Nephron (organoid): ENCODE measurements at regions not wholly inside any gene's neighbourhood (a gene's known extent, or its start where the extent isn't known, plus 50 kb on each side); places are given as distances from the start of the nearest gene placed in this dataset.
"Not testable (repeated sequence)": the region's sequence is repeated elsewhere in the genome, so short reads cannot be mapped to it uniquely, and the experiment has no call there.

Experiments used
- H3K27ac Mint-ChIP-seq, 3 experiments: 2 replicates each; pipeline ENCODE4 v1.8.0; 2020; ENCODE audit warnings: mixed read lengths in 3 of 3, mild to moderate bottlenecking in 2 of 3, moderate library complexity in 1 of 3
- H3K27me3 Mint-ChIP-seq: 2 replicates; pipeline ENCODE4 v1.8.0; 2021; ENCODE audit warnings: low read depth, mild to moderate bottlenecking, moderate library complexity, mixed read lengths
- H3K36me3 Mint-ChIP-seq: 2 replicates; pipeline ENCODE4 v1.8.0; 2020; ENCODE audit warnings: low read depth, mixed read lengths
- H3K4me1 Mint-ChIP-seq: 2 replicates; pipeline ENCODE4 v1.8.0; 2020; ENCODE audit warnings: mixed read lengths
- H3K4me3 Mint-ChIP-seq, 3 experiments: 2 replicates each; pipeline ENCODE4 v1.8.0; 2020; ENCODE audit warnings: mild to moderate bottlenecking in 3 of 3, mixed read lengths in 3 of 3, moderate library complexity in 2 of 3
- H3K9me3 Mint-ChIP-seq: 2 replicates; pipeline ENCODE4 v1.8.0; 2020; ENCODE audit warnings: mixed read lengths
- TF ChIP-seq, protein P1 (sequence below), 3 experiments: fragments of 200-600 bp; sonication (generic); IDR thresholded peaks; one replicate each; pipeline ENCODE4 v1.5.0; 2021; ENCODE audit warnings: antibody characterized with exemption in 3 of 3; ENCODE audit not compliant: unreplicated experiment in 3 of 3

DNA sequence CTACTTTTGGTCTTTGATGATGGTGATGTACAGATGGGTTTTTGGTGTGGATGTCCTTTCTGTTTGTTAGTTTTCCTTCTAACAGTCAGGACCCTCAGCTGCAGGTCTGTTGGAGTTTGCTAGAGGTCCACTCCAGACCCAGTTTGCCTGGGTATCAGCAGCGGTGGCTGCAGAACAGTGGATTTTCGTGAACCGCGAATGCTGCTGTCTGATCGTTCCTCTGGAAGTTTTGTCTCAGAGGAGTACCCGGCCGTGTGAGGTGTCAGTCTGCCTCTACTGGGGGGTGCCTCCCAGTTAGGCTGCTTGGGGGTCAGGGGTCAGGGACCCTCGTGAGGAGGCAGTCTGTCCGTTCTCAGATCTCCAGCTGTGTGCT, 56.6 kb upstream of the TNFAIP8 start:
- not testable (repeated sequence) for H3K4me3 Mint-ChIP-seq, H3K27me3 Mint-ChIP-seq, H3K36me3 Mint-ChIP-seq, H3K27ac Mint-ChIP-seq
- peaks cover 17% of the 10 kb centered on the region for H3K4me1 Mint-ChIP-seq
- peaks cover 16% of the 10 kb centered on the region for H3K9me3 Mint-ChIP-seq

DNA sequence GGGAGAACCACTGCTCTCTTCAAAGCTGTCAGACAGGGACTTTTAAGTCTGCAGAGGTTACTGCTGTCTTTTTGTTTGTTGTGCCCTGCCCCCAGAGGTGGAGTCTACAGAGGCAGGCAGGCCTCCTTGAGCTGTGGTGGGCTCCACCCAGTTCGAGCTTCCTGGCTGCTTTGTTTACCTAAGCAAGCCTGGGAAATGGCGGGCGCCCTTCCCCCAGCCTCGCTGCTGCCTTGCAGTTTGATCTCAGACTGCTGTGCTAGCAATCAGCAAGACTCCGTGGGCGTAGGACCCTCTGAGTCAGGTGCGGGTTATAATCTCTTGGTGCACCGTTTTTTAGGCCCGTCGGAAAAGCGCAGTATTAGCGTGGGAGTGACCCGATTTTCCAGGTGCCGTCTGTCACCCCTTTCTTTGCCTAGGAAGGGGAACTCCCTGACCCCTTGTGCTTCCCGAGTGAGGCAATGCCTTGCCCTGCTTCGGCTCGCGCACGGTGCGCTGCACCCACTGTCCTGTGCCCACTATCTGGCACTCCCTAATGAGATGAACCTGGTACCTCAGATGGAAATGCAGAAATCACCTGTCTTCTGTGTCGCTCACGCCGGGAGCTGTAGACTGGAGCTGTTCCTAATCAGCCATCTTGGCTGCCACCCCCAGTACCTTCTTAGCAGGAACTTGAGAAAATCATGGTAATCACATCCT, 56.1 kb upstream of the TNFAIP8 start:
- H3K27me3 Mint-ChIP-seq, H3K4me3 Mint-ChIP-seq, H3K27ac Mint-ChIP-seq, H3K36me3 Mint-ChIP-seq: not testable (repeated sequence)
- Mint-ChIP-seq H3K9me3 (peaks cover 16% of the 10 kb centered on the region), H3K4me1 (peaks cover 20% of the 10 kb centered on the region)

DNA sequence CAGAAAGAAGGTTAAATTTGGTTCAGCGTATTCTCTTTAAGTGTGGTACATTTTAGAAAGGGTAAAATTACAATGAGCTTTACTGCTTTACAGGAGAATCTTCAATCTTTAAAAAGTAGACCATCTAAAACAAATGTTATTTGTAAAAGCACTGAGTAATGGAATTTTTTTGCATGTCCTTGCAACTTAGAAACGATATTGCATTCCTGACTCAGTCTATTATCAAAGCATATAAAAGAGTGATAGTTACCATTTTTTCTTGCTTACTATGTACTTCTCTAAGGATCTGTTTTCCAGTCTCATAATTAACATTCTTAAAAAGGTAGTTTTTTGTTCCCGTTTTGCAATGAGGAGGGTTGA, 55.5 kb upstream of the TNFAIP8 start:
- H3K4me1 Mint-ChIP-seq = peaks cover 20% of the 10 kb centered on the region
- H3K36me3 Mint-ChIP-seq = peaks cover 7% of the 10 kb centered on the region
- H3K27me3 Mint-ChIP-seq = no peaks in the 10 kb centered on the region
- H3K27ac Mint-ChIP-seq = no peak overlapping the region
- H3K9me3 Mint-ChIP-seq = peaks cover 16% of the 10 kb centered on the region
- no peak overlapping the region for H3K4me3 Mint-ChIP-seq
- TF ChIP-seq, protein P1, sequence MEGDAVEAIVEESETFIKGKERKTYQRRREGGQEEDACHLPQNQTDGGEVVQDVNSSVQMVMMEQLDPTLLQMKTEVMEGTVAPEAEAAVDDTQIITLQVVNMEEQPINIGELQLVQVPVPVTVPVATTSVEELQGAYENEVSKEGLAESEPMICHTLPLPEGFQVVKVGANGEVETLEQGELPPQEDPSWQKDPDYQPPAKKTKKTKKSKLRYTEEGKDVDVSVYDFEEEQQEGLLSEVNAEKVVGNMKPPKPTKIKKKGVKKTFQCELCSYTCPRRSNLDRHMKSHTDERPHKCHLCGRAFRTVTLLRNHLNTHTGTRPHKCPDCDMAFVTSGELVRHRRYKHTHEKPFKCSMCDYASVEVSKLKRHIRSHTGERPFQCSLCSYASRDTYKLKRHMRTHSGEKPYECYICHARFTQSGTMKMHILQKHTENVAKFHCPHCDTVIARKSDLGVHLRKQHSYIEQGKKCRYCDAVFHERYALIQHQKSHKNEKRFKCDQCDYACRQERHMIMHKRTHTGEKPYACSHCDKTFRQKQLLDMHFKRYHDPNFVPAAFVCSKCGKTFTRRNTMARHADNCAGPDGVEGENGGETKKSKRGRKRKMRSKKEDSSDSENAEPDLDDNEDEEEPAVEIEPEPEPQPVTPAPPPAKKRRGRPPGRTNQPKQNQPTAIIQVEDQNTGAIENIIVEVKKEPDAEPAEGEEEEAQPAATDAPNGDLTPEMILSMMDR (IDR thresholded peaks at IDR 0.05; ENCODE audit: unreplicated experiment in 3 of 3) = no peak

GRCh38 chr5:119301210-119301609, 54.6 kb upstream of the TNFAIP8 start:
- peaks cover 20% of the 10 kb centered on the region for H3K4me1 Mint-ChIP-seq
- TF ChIP-seq, protein P1 (IDR thresholded peaks at IDR 0.05; ENCODE audit: unreplicated experiment in 3 of 3) = no peak
- H3K27ac Mint-ChIP-seq = peak overlapping the region in 1 of 3 experiments; percentile 12
- no peaks in the 10 kb centered on the region for H3K27me3 Mint-ChIP-seq
- H3K9me3 Mint-ChIP-seq = peaks cover 16% of the 10 kb centered on the region
- H3K4me3 Mint-ChIP-seq = no peak overlapping the region
- H3K36me3 Mint-ChIP-seq = peaks cover 7% of the 10 kb centered on the region

DNA sequence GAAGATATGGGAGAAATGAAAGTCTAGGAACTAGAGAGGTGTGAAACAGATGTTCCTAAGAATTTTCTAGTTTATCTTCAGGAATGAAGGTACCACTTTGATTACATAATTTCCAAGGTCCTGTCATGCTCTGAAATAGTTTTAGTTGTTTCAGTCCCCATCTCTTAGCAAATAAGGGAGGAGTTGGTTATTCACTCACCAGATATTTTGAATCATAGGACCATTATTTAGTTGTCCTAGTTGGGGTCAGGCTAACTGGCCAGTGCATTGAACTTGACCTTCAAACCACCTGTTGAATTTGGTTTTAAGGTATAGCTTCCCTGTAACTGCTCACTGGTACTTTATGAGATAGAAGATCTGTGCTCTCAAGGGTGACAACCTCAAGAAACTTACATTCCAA, 53.9 kb upstream of the TNFAIP8 start:
- Mint-ChIP-seq H3K27ac (peak overlapping the region in 1 of 3 experiments; percentile 92), H3K9me3 (peaks cover 15% of the 10 kb centered on the region), H3K27me3 (no peaks in the 10 kb centered on the region), H3K4me3 (no peak overlapping the region), H3K36me3 (peaks cover 7% of the 10 kb centered on the region), H3K4me1 (peaks cover 20% of the 10 kb centered on the region)
- TF ChIP-seq, protein P1 (IDR thresholded peaks at IDR 0.05; ENCODE audit: unreplicated experiment in 3 of 3) = no peak

GRCh38 chr5:119302449-119302848, 53.4 kb upstream of the TNFAIP8 start:
- Mint-ChIP-seq H3K27me3 (no peaks in the 10 kb centered on the region), H3K9me3 (peaks cover 14% of the 10 kb centered on the region), H3K36me3 (peaks cover 7% of the 10 kb centered on the region), H3K4me3 (no peak overlapping the region), H3K4me1 (peaks cover 20% of the 10 kb centered on the region), H3K27ac (peak overlapping the region; percentile 87 to 92 (median 91))
- TF ChIP-seq, protein P1 (IDR thresholded peaks at IDR 0.05; ENCODE audit: unreplicated experiment in 3 of 3) = no peak
